Endothelial cell (in vitro differentiated cells): ENCODE measurements at regions not wholly inside any gene's neighbourhood (a gene's known extent, or its start where the extent isn't known, plus 50 kb on each side); places are given as distances from the start of the nearest gene placed in this dataset.
"Not testable (repeated sequence)": the region's sequence is repeated elsewhere in the genome, so short reads cannot be mapped to it uniquely, and the experiment has no call there.

Experiments used
- DNase-seq: peaks from one replicate; pipeline ENCODE4 v3.0.0; 2021; ENCODE audit warnings: low spot score
- H3K27ac Mint-ChIP-seq: one replicate; pipeline ENCODE4 v1.8.0; 2021; ENCODE audit warnings: mixed read lengths, inconsistent platforms; ENCODE audit not compliant: unreplicated experiment
- H3K27me3 Mint-ChIP-seq: one replicate; pipeline ENCODE4 v1.8.0; 2021; ENCODE audit warnings: mild to moderate bottlenecking, moderate library complexity, mixed read lengths, inconsistent platforms; ENCODE audit not compliant: unreplicated experiment
- H3K36me3 Mint-ChIP-seq: one replicate; pipeline ENCODE4 v1.8.0; 2021; ENCODE audit warnings: mild to moderate bottlenecking, low read depth, mixed read lengths, inconsistent platforms; ENCODE audit not compliant: unreplicated experiment
- H3K4me1 Mint-ChIP-seq: one replicate; pipeline ENCODE4 v1.8.0; 2021; ENCODE audit warnings: mild to moderate bottlenecking, mixed read lengths, inconsistent platforms; ENCODE audit not compliant: unreplicated experiment
- H3K4me3 Mint-ChIP-seq: one replicate; pipeline ENCODE4 v1.8.0; 2021; ENCODE audit warnings: mild to moderate bottlenecking, mixed read lengths, inconsistent platforms; ENCODE audit not compliant: unreplicated experiment
- H3K9me3 Mint-ChIP-seq: one replicate; pipeline ENCODE4 v1.8.0; 2021; ENCODE audit warnings: mixed read lengths, inconsistent platforms; ENCODE audit not compliant: unreplicated experiment
- TF ChIP-seq, protein P1 (sequence below): fragments of 200-600 bp; sonication (generic); IDR thresholded peaks from one replicate; pipeline ENCODE4 v1.5.0; 2021; ENCODE audit warnings: antibody characterized with exemption; ENCODE audit not compliant: unreplicated experiment

GRCh38 chr14:71804992-71805391, 127.2 kb upstream of the RGS6 start:
- Mint-ChIP-seq H3K4me1 (no peaks in the 10 kb centered on the region), H3K4me3 (no peak overlapping the region), H3K27ac (no peak overlapping the region), H3K9me3 (no peaks in the 10 kb centered on the region), H3K27me3 (peaks cover 3% of the 10 kb centered on the region), H3K36me3 (no peaks in the 10 kb centered on the region)
- no peak for DNase-seq
- TF ChIP-seq, protein P1, sequence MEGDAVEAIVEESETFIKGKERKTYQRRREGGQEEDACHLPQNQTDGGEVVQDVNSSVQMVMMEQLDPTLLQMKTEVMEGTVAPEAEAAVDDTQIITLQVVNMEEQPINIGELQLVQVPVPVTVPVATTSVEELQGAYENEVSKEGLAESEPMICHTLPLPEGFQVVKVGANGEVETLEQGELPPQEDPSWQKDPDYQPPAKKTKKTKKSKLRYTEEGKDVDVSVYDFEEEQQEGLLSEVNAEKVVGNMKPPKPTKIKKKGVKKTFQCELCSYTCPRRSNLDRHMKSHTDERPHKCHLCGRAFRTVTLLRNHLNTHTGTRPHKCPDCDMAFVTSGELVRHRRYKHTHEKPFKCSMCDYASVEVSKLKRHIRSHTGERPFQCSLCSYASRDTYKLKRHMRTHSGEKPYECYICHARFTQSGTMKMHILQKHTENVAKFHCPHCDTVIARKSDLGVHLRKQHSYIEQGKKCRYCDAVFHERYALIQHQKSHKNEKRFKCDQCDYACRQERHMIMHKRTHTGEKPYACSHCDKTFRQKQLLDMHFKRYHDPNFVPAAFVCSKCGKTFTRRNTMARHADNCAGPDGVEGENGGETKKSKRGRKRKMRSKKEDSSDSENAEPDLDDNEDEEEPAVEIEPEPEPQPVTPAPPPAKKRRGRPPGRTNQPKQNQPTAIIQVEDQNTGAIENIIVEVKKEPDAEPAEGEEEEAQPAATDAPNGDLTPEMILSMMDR: no peak

- H3K9me3 Mint-ChIP-seq, H3K27ac Mint-ChIP-seq, H3K27me3 Mint-ChIP-seq, H3K4me3 Mint-ChIP-seq, DNase-seq, H3K4me1 Mint-ChIP-seq, H3K36me3 Mint-ChIP-seq: not testable (repeated sequence)
Observed at GRCh38 chr14:71807049-71807448, 125.2 kb upstream of the RGS6 start.

DNA sequence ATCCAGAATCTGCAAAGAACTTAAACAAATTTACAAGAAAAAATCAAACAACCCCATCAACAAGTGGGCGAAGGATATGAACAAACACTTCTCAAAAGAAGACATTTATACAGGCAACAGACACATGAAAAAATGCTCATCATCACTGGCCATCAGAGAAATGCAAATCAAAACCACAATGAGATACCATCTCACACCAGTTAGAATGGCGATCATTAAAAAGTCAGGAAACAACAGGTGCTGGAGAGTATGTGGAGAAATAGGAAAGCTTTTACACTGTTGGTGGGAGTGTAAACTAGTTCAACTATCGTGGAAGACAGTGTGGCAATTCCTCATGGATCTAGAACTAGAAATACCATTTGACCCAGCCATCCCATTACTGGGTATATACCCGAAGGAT, 121.4 kb upstream of the RGS6 start:
- not testable (repeated sequence) for H3K9me3 Mint-ChIP-seq, H3K4me3 Mint-ChIP-seq, H3K27ac Mint-ChIP-seq, H3K4me1 Mint-ChIP-seq, DNase-seq, H3K27me3 Mint-ChIP-seq, H3K36me3 Mint-ChIP-seq

DNA sequence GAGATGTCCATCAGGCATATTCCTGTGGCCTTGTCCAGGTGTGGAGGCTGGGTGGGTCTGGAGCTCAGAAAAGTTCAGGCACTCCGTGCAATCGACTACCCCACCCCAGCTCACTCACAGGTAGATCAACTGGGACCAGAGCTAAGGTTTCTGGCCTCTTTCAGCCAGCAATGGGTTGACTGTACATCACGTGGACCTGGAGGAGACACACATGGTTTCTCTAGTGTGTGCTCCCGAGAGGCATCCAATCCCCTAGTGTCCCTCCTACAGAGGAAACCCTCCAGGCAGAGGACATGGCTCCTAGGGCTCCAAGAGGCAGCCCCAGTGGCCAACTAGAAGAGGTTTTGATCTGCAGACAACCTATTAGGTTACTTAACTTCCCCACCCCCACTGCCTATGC, 119.5 kb upstream of the RGS6 start:
- Mint-ChIP-seq H3K27me3 (peaks cover 4% of the 10 kb centered on the region), H3K4me3 (no peak overlapping the region), H3K27ac (no peak overlapping the region)

DNA sequence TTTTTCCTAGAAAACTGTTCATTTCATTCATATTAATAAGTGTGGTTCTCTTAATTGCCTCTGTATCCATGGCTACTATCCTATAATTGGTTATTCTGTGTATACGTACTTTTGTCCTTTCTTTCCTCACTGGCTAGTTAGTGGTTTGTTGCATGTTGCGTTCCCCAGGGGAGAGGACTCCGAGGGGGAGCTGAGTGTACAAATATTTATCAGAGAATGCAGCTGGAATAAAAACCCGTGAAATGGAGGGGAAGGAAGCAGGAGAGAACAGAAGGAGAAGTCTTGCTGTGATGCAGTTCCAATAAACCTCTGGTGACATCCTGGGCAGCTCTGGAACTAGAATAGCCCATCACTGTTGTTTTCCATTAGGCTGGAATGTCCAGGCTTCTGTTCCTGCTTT, 117.1 kb upstream of the RGS6 start:
- H3K9me3 Mint-ChIP-seq: no peaks in the 10 kb centered on the region
- H3K27ac Mint-ChIP-seq: no peak overlapping the region
- no peak for DNase-seq
- H3K4me1 Mint-ChIP-seq: peaks cover 2% of the 10 kb centered on the region
- TF ChIP-seq, protein P1: no peak
- H3K36me3 Mint-ChIP-seq: no peaks in the 10 kb centered on the region
- H3K27me3 Mint-ChIP-seq: peaks cover 4% of the 10 kb centered on the region
- H3K4me3 Mint-ChIP-seq: no peak overlapping the region

More for the DNA sequence above, 119.5 kb upstream of the RGS6 start:
- Mint-ChIP-seq H3K36me3 (no peaks in the 10 kb centered on the region), H3K9me3 (no peaks in the 10 kb centered on the region), H3K4me1 (peaks cover 2% of the 10 kb centered on the region)
- no peak for DNase-seq
- TF ChIP-seq, protein P1: no peak

DNA sequence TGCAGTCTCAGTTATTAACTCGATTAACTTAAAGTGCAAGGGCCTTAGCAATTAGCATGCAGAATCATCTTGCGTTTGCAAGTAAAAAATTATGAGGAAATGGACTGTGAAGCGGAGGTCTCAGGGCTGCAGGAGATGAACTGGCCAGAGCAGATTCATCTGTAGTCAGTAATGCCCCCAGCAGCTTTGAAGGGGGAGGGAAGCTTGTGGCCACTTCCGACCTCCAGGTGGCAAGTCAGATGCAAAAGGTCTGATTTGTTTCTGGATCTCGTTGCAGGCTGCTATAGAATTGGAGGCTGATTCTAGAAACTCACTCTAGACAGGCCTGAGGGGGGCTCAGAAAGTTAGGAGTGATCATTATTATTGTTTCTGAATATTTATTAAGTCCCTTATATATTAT, 107.4 kb upstream of the RGS6 start:
- Mint-ChIP-seq H3K9me3 (no peaks in the 10 kb centered on the region), H3K27ac (no peak overlapping the region), H3K4me3 (no peak overlapping the region), H3K4me1 (peaks cover 6% of the 10 kb centered on the region), H3K27me3 (peaks cover 3% of the 10 kb centered on the region), H3K36me3 (no peaks in the 10 kb centered on the region)
- TF ChIP-seq, protein P1: no peak
- DNase-seq: no peak
